PFSK-1 (cell line): ENCODE measurements at regions not wholly inside any gene's neighbourhood (a gene's known extent, or its start where the extent isn't known, plus 50 kb on each side); places are given as distances from the start of the nearest gene placed in this dataset.

ENCODE experiments used
- FOXP2 ChIP-seq: optimal IDR thresholded peaks from 2 replicates; pipeline ENCODE3; 2011; ENCODE audit warnings: borderline replicate concordance, control low read depth, inconsistent platforms; ENCODE audit not compliant: insufficient read depth; ENCODE audit errors: extremely low read length, extremely low read depth
- POLR2AphosphoS5 ChIP-seq: IDR thresholded peaks from 2 replicates; pipeline ENCODE4 v1.6.1; 2012; ENCODE audit warnings: low read depth, mild to moderate bottlenecking, control low read depth, low read length, moderate library complexity
- SIN3A ChIP-seq: IDR thresholded peaks from 2 replicates; pipeline ENCODE4 v1.6.1; 2012; ENCODE audit warnings: mild to moderate bottlenecking, low read length, moderate library complexity, borderline replicate concordance; ENCODE audit not compliant: insufficient read depth
- TAF1 ChIP-seq: IDR thresholded peaks from 2 replicates; pipeline ENCODE4 v1.6.1; 2012; ENCODE audit warnings: low read length, control low read depth, borderline replicate concordance; ENCODE audit not compliant: insufficient read depth
- TF ChIP-seq, protein P1 (sequence below), 2 experiments: IDR thresholded peaks; 2 replicates each; pipeline versions ENCODE4 v1.6.1 to v1.8.0; 2011 to 2012; ENCODE audit warnings: low read depth in 2 of 2, low read length in 2 of 2, control low read depth in 1 of 2, inconsistent platforms in 1 of 2, mild to moderate bottlenecking in 1 of 2, moderate library complexity in 1 of 2; ENCODE audit not compliant: insufficient read depth in 1 of 2

GRCh38 chr3:87778876-87779275 lies 279.9 kb downstream of the CGGBP1 start:
- TF ChIP-seq POLR2AphosphoS5, result no peak
- TF ChIP-seq, protein P1, sequence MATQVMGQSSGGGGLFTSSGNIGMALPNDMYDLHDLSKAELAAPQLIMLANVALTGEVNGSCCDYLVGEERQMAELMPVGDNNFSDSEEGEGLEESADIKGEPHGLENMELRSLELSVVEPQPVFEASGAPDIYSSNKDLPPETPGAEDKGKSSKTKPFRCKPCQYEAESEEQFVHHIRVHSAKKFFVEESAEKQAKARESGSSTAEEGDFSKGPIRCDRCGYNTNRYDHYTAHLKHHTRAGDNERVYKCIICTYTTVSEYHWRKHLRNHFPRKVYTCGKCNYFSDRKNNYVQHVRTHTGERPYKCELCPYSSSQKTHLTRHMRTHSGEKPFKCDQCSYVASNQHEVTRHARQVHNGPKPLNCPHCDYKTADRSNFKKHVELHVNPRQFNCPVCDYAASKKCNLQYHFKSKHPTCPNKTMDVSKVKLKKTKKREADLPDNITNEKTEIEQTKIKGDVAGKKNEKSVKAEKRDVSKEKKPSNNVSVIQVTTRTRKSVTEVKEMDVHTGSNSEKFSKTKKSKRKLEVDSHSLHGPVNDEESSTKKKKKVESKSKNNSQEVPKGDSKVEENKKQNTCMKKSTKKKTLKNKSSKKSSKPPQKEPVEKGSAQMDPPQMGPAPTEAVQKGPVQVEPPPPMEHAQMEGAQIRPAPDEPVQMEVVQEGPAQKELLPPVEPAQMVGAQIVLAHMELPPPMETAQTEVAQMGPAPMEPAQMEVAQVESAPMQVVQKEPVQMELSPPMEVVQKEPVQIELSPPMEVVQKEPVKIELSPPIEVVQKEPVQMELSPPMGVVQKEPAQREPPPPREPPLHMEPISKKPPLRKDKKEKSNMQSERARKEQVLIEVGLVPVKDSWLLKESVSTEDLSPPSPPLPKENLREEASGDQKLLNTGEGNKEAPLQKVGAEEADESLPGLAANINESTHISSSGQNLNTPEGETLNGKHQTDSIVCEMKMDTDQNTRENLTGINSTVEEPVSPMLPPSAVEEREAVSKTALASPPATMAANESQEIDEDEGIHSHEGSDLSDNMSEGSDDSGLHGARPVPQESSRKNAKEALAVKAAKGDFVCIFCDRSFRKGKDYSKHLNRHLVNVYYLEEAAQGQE (IDR thresholded peaks at IDR 0.05; ENCODE audit: insufficient read depth in 1 of 2, low read depth in 2 of 2, low read length in 2 of 2), result no peak
- TF ChIP-seq SIN3A, result no peak
- no peak for TF ChIP-seq FOXP2
- no peak for TF ChIP-seq TAF1
